OCI-LY1 (cell line): ENCODE measurements at regions not wholly inside any gene's neighbourhood (a gene's known extent, or its start where the extent isn't known, plus 50 kb on each side); places are given as distances from the start of the nearest gene placed in this dataset.

ENCODE experiments used
- H2AFZ ChIP-seq: fragments of 200-600 bp; sonication (generic), shearing (Covaris generic); 2 replicates; pipeline ENCODE4 v1.6.0; 2014; ENCODE audit warnings: antibody characterized with exemption, mild to moderate bottlenecking, low read length
- H3F3A ChIP-seq: fragments of 200-600 bp; sonication (generic), shearing (Covaris generic); 2 replicates; pipeline ENCODE4 v1.6.0; 2014; ENCODE audit warnings: mild to moderate bottlenecking, antibody characterized with exemption, low read length, moderate library complexity; ENCODE audit not compliant: insufficient read depth
- H3K27ac ChIP-seq: fragments of 200-600 bp; sonication (generic); 2 replicates; pipeline ENCODE4 v1.5.1; 2014; ENCODE audit warnings: low read length, mixed run types, mild to moderate bottlenecking, low read depth; ENCODE audit not compliant: poor library complexity, severe bottlenecking
- H3K27me3 ChIP-seq: fragments of 200-600 bp; sonication (generic); 2 replicates; pipeline ENCODE4 v1.6.0; 2014; ENCODE audit warnings: antibody characterized with exemption, mild to moderate bottlenecking, low read length, moderate library complexity; ENCODE audit not compliant: insufficient read depth
- H3K36me3 ChIP-seq: fragments of 200-600 bp; sonication (generic); 2 replicates; pipeline ENCODE4 v1.6.1; 2014; ENCODE audit warnings: mild to moderate bottlenecking, antibody characterized with exemption, low read length, moderate library complexity, mixed read lengths; ENCODE audit not compliant: insufficient read depth
- H3K4me1 ChIP-seq: fragments of 200-600 bp; sonication (generic); 2 replicates; pipeline ENCODE4 v1.5.1; 2014; ENCODE audit warnings: mild to moderate bottlenecking, low read length, moderate library complexity; ENCODE audit not compliant: insufficient read depth, severe bottlenecking
- H3K4me2 ChIP-seq: fragments of 200-600 bp; sonication (generic), shearing (Covaris generic); 2 replicates; pipeline ENCODE4 v1.6.1; 2014; ENCODE audit warnings: low read length
- H3K4me3 ChIP-seq: fragments of 200-600 bp; sonication (generic); 2 replicates; pipeline ENCODE4 v1.5.1; 2014; ENCODE audit warnings: low read length, low read depth, mild to moderate bottlenecking, mixed read lengths; ENCODE audit not compliant: poor library complexity, severe bottlenecking
- H3K79me2 ChIP-seq: fragments of 200-600 bp; shearing (Covaris generic); 2 replicates; pipeline ENCODE4 v1.6.1; 2016; ENCODE audit warnings: mixed run types, low read length, mixed read lengths; ENCODE audit not compliant: insufficient read depth
- H3K9ac ChIP-seq: fragments of 200-600 bp; sonication (generic), shearing (Covaris generic); 2 replicates; pipeline ENCODE4 v1.6.1; 2014; ENCODE audit warnings: mild to moderate bottlenecking, low read length, mixed read lengths
- H3K9me2 ChIP-seq: fragments of 200-600 bp; sonication (generic), shearing (Covaris generic); 2 replicates; pipeline ENCODE4 v1.6.1; 2014; ENCODE audit warnings: low read depth, mild to moderate bottlenecking, low read length, mixed read lengths
- H3K9me3 ChIP-seq: fragments of 200-600 bp; shearing (Covaris generic); 2 replicates; pipeline ENCODE4 v1.6.1; 2014; ENCODE audit warnings: low read length, mixed read lengths
- H4K20me1 ChIP-seq: fragments of 200-600 bp; sonication (generic), shearing (Covaris generic); 2 replicates; pipeline ENCODE4 v1.6.0; 2016; ENCODE audit warnings: mild to moderate bottlenecking, low read length; ENCODE audit not compliant: insufficient read depth
- CTCF ChIP-seq: fragments of 200-600 bp; sonication (generic), shearing (Covaris generic); IDR thresholded peaks from 2 replicates; pipeline ENCODE4 v1.5.1; 2017; ENCODE audit warnings: mild to moderate bottlenecking, antibody characterized with exemption, low read length, moderate library complexity, mixed read lengths
- EZH2 ChIP-seq: fragments of 200-600 bp; sonication (generic), shearing (Covaris generic); IDR thresholded peaks from 2 replicates; pipeline ENCODE4 v1.8.0; 2017; ENCODE audit warnings: borderline replicate concordance, mixed run types, mild to moderate bottlenecking, antibody characterized with exemption, low read length, moderate library complexity, mixed read lengths

- no peak overlapping the region for H2AFZ ChIP-seq
- no peaks in the 10 kb centered on the region for H3K9me2 ChIP-seq
- H3K27me3 ChIP-seq = no peaks in the 10 kb centered on the region
- no peaks in the 10 kb centered on the region for H3K4me1 ChIP-seq
- TF ChIP-seq EZH2 = no peak
- TF ChIP-seq CTCF = no peak
- no peaks in the 10 kb centered on the region for H3K79me2 ChIP-seq
- no peaks in the 10 kb centered on the region for H3K9me3 ChIP-seq
- H3K4me2 ChIP-seq = no peak overlapping the region
- no peaks in the 10 kb centered on the region for H3F3A ChIP-seq
- H4K20me1 ChIP-seq = no peaks in the 10 kb centered on the region
- H3K36me3 ChIP-seq = no peaks in the 10 kb centered on the region
- no peak overlapping the region for H3K27ac ChIP-seq
- H3K9ac ChIP-seq = no peak overlapping the region
- no peak overlapping the region for H3K4me3 ChIP-seq
These were observed 65.4 kb upstream of the ASTN2 start for GRCh38 chr9:117480253-117480652.

GRCh38 chr9:117473293-117473692 lies 58.4 kb upstream of the ASTN2 start:
- Histone ChIP-seq H3K27me3 (no peaks in the 10 kb centered on the region), H3F3A (no peaks in the 10 kb centered on the region), H3K36me3 (no peaks in the 10 kb centered on the region), H3K9me2 (no peaks in the 10 kb centered on the region), H3K4me1 (no peaks in the 10 kb centered on the region), H2AFZ (no peak overlapping the region), H3K9me3 (no peaks in the 10 kb centered on the region), H4K20me1 (no peaks in the 10 kb centered on the region), H3K4me2 (no peak overlapping the region), H3K9ac (no peak overlapping the region), H3K4me3 (no peak overlapping the region), H3K27ac (no peak overlapping the region), H3K79me2 (no peaks in the 10 kb centered on the region)
- TF ChIP-seq CTCF (no peak), EZH2 (no peak)

GRCh38 chr9:117470902-117471301 lies 56.0 kb upstream of the ASTN2 start:
- H3K27me3 ChIP-seq = no peaks in the 10 kb centered on the region
- H2AFZ ChIP-seq = no peak overlapping the region
- H3K27ac ChIP-seq = no peak overlapping the region
- no peaks in the 10 kb centered on the region for H3K79me2 ChIP-seq
- no peak overlapping the region for H3K4me3 ChIP-seq
- H3K9ac ChIP-seq = no peak overlapping the region
- no peaks in the 10 kb centered on the region for H4K20me1 ChIP-seq
- no peaks in the 10 kb centered on the region for H3K36me3 ChIP-seq
- no peaks in the 10 kb centered on the region for H3K9me3 ChIP-seq
- no peak overlapping the region for H3K4me2 ChIP-seq
- H3F3A ChIP-seq = no peaks in the 10 kb centered on the region
- no peaks in the 10 kb centered on the region for H3K4me1 ChIP-seq
- no peaks in the 10 kb centered on the region for H3K9me2 ChIP-seq
- TF ChIP-seq CTCF (no peak), EZH2 (no peak)
